ENCODE measurements at regions not wholly inside any gene's neighbourhood (a gene's known extent, or its start where the extent isn't known, plus 50 kb on each side); places are given as distances from the start of the nearest gene placed in this dataset.
"Not testable (repeated sequence)": the region's sequence is repeated elsewhere in the genome, so short reads cannot be mapped to it uniquely, and the experiment has no call there.

- no peak for DNase-seq (ENCODE audit: low read depth)
Measured at GRCh38 chr6:167662075-167662880, 164.4 kb upstream of the AFDN start.

DNA sequence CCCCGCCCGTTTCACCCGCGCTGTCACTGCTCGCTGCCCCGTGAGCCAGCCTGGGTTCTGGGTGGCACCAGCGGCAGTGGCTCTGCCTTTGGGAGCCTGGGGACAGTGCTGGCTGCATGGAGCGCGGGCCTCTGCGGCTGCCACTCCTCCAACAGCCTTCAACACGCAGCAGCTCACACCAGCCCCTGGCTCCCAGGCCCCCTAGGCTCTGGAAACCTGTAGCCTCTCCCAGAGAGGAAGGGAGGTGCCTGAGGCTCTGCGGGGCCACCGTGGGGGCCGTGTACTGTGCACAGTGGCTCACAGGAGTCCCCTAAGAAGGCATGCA lies 163.9 kb upstream of the AFDN start:
- DNase-seq (ENCODE audit: low read depth) = no peak

- DNase-seq (ENCODE audit: low read depth) = no peak
Measured at GRCh38 chr6:167663316-167663715, 163.4 kb upstream of the AFDN start.

- DNase-seq (ENCODE audit: low read depth) = no peak
Measured at GRCh38 chr6:167663784-167664443, 162.8 kb upstream of the AFDN start.

- DNase-seq (ENCODE audit: low read depth) = no peak
Measured at GRCh38 chr6:167664678-167665660, 161.7 kb upstream of the AFDN start.

DNA sequence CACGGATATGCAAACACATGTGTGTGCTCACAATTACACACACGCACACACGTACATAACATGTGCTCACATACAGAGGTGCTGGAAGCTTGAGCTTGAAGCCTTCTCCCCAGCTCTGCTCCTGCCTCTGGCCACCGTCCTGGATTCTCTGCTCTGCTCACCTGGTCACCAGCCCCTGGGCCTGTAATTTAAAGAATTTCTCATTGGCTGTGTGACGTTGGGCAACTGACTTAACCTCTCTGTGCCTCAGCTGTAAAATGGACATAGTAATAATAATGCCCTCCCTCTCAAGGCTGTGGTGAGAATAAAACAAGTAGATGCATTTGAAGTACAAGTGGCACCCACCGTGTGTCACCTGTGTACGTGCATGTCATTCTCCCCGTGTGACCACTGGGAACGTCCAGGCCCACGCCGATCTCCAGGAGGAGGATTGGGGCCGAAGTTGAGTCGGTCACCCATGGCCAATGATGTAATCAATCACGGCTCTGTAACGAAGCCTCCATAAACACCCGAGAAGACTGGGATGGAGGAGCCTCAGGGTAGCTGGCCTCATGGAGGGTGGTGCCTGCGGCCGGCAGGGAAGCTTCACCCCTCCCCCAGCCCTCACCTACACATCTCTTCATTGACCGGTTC lies 160.9 kb upstream of the AFDN start:
- no peak for DNase-seq (ENCODE audit: low read depth)

DNA sequence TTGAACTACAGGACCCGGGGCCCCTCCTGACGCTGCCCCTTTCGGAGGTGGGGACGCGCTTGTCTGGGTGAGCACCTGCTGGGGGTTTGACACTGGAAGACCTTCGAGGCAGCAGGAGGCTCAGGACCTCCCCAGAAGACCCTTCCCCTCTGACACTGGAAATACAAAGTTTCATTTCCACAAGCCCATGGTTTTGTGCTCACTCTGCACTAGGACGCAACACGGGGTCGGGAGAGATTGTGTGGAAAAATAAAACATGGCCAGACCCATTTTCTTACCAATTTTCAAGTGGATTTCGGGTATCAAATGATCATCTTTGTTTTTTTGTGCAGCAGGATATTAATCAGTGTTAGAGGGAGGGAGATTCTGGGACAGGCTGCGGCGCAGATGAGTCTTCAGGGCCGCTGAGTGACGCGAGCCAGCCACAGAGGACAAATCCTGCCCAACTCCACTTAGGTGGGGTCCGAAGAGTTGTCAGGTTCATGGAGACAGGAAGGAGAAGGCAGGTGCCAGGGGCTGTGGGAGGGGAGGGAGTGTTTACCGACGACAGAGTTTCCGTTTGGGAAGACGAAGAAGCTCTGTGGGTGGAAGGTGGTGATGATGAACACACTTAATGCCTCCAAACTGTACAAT lies 160.0 kb upstream of the AFDN start:
- no peak for DNase-seq (ENCODE audit: low read depth)

- DNase-seq (ENCODE audit: low read depth) = no peak
Measured at GRCh38 chr6:167667204-167668018, 159.3 kb upstream of the AFDN start.

- DNase-seq (ENCODE audit: low read depth) = no peak
Measured at GRCh38 chr6:167668019-167668753, 158.5 kb upstream of the AFDN start.

- DNase-seq (ENCODE audit: low read depth) = no peak
Measured at GRCh38 chr6:167668754-167669552, 157.8 kb upstream of the AFDN start.

GRCh38 chr6:167669553-167669849 lies 157.2 kb upstream of the AFDN start:
- DNase-seq (ENCODE audit: low read depth) = no peak

GRCh38 chr6:167669870-167670802 lies 156.6 kb upstream of the AFDN start:
- no peak for DNase-seq (ENCODE audit: low read depth)

GRCh38 chr6:167670938-167671338 lies 155.8 kb upstream of the AFDN start:
- no peak for DNase-seq (ENCODE audit: low read depth)

- DNase-seq (ENCODE audit: low read depth) = not testable (repeated sequence)
Measured at GRCh38 chr6:167671379-167671976, 155.2 kb upstream of the AFDN start.

DNA sequence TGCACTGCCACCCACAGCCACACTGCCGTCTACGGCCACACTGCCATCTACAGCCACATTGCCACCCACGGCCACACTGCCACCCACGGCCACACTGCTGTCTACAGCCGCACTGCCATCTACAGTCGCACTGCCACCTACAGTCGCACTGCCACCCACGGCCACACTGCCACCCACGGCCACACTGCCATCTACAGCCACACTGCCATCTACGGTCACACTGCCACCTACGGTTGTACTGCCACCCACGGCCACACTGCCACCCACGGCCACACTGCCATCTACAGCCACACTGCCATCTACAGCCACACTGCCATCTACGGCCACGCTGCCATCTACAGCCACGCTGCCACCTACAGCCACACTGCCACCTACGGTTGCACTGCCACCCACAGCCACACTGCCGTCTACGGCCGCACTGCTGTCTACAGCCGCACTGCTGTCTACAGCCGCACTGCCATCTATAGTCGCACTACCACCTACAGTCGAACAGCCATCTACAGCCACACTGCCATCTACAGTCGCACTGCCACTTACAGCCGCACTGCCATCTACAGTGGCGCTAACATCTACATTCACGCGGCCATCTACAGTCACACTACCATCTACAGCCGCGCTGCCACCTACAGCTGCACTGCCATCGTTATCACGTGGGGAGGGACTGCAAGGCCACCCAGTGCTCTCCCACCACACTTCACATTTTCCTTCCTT lies 154.6 kb upstream of the AFDN start:
- no peak for DNase-seq (ENCODE audit: low read depth)

GRCh38 chr6:167672738-167673137 lies 154.0 kb upstream of the AFDN start:
- DNase-seq (ENCODE audit: low read depth) = no peak

GRCh38 chr6:167673946-167674345 lies 152.8 kb upstream of the AFDN start:
- DNase-seq (ENCODE audit: low read depth) = no peak

All from activated T-helper 1 cell treated with Interleukin-2 at 50 U/mL for 16 hours (primary cell).